ENCODE measurements at regions not wholly inside any gene's neighbourhood (a gene's known extent, or its start where the extent isn't known, plus 50 kb on each side); places are given as distances from the start of the nearest gene placed in this dataset.

DNA sequence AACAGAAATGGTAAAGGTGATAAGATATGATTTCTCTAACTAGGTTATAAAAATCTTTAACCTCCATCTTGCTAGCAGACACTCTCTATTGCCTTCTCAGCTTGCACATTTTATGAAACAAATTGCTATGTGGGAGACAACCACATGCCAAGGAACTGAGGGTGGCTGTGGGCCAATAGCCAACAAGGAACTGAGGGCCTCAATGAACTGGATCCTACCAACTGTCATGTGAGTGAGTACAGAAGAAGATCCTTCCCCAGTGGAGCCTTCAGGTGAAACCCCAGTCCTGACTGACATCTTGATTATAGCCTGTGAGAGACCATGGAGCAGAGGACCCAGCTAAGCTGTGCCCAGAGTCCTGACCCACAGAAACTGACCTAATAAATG lies 129.2 kb upstream of the LRIG1 start (continued):
- TF ChIP-seq, protein P1, sequence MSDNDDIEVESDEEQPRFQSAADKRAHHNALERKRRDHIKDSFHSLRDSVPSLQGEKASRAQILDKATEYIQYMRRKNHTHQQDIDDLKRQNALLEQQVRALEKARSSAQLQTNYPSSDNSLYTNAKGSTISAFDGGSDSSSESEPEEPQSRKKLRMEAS (IDR thresholded peaks at IDR 0.05), result no peak
- no peak for TF ChIP-seq JUND (IDR thresholded peaks at IDR 0.05)
- TF ChIP-seq, protein P2, sequence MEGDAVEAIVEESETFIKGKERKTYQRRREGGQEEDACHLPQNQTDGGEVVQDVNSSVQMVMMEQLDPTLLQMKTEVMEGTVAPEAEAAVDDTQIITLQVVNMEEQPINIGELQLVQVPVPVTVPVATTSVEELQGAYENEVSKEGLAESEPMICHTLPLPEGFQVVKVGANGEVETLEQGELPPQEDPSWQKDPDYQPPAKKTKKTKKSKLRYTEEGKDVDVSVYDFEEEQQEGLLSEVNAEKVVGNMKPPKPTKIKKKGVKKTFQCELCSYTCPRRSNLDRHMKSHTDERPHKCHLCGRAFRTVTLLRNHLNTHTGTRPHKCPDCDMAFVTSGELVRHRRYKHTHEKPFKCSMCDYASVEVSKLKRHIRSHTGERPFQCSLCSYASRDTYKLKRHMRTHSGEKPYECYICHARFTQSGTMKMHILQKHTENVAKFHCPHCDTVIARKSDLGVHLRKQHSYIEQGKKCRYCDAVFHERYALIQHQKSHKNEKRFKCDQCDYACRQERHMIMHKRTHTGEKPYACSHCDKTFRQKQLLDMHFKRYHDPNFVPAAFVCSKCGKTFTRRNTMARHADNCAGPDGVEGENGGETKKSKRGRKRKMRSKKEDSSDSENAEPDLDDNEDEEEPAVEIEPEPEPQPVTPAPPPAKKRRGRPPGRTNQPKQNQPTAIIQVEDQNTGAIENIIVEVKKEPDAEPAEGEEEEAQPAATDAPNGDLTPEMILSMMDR (IDR thresholded peaks at IDR 0.05 in 2 of 3, conservative IDR thresholded peaks at IDR 0.05 in 1 of 3; ENCODE audit: borderline replicate concordance in 1 of 3, insufficient read depth in 1 of 3, low read depth in 2 of 3, low read length in 2 of 3), result no peak

DNA sequence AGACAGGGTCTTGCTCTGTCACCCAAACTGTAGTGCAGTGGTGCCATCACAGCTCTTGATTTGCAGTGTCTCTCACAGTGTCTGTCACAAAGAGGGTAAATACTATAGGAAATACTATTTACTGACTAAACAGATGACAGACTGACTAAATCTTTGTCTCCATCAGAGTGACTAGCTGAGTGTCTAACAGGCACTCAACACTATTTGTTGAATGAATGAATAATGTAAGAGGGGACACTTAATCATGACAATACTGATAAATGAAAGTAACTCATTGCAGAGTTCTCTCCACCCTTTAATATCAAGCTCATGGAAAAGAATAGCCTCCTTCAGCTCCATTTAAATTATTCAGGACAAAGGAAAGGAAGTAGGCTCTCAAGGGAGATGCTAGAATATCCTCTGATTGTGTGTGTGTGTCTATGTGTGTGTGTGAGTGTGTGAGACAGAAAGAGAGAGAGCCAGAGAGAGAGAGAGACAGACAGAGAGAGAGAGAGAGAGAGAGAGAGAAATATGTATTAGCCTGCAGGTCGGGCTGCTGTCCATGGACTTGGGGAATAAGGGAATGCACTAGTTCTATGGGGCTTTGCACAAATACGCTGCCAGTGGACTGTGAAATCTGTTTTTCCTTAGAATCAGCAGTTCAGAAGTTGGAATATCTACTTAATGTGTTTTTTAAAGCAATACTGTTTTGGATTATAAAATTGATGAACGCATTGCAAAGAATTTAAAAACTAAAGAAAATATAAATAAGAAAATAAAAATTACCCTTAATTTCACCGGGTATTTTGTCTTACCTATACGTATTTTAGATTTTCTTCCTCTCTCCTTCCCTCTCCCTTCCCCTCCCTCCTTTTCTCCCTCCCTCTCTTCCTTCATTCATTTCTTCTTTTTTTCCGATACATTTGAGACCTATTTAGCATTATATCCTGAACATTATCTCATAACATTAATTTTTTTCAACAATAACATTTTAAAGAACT lies 132.9 kb upstream of the LRIG1 start:
- Histone ChIP-seq H3K27me3 (ENCODE audit: insufficient read depth, low read length) (no peaks in the 10 kb centered on the region), H3K79me2 (ENCODE audit: insufficient read depth, low read length) (no peaks in the 10 kb centered on the region), H2AFZ (ENCODE audit: low read depth, low read length, poor library complexity, severe bottlenecking) (no peak overlapping the region), H3K9me3 (ENCODE audit: control insufficient read depth in 1 of 2, insufficient read depth in 1 of 2, low read depth in 1 of 2, low read length in 2 of 2) (no peaks in the 10 kb centered on the region), H3K4me2 (ENCODE audit: low read length) (no peak overlapping the region), H4K20me1 (ENCODE audit: insufficient read depth) (no peaks in the 10 kb centered on the region), H3K9me2 (ENCODE audit: insufficient read depth) (no peaks in the 10 kb centered on the region), H3K9ac (ENCODE audit: low read length) (no peak overlapping the region), H3K4me3 (replicated peaks in 1 of 2; ENCODE audit: low read depth in 1 of 2, low read length in 2 of 2) (no peak overlapping the region), H3K4me1 (ENCODE audit: control insufficient read depth in 1 of 2, insufficient read depth in 2 of 2, low read length in 2 of 2) (no peaks in the 10 kb centered on the region), H3K27ac (ENCODE audit: low read depth, low read length) (no peak overlapping the region), H3K36me3 (ENCODE audit: control insufficient read depth in 1 of 2, insufficient read depth in 2 of 2, low read length in 2 of 2) (no peaks in the 10 kb centered on the region)
- POLR2A ChIA-PET, result no interaction called here
- BruUV-seq (replicated peaks), result no TSS peak
- CTCF ChIA-PET, result no interaction called here
- intact Hi-C loops (cut with micrococcal nuclease), result no loop called here
- ATAC-seq (no peak), DNase-seq (ENCODE audit: low read depth, low spot score) (no peak)
- RAD21 ChIA-PET (ENCODE audit: low non-redundant PET in 1 of 2, low total read pairs in 2 of 2, uncharacterized antibody in 2 of 2, unreplicated experiment in 2 of 2), result no interaction called here
- TF ChIP-seq POLR2A (IDR thresholded peaks at IDR 0.05; ENCODE audit: borderline replicate concordance, extremely low read depth, insufficient read depth, insufficient read length) (no peak), SRF (IDR thresholded peaks at IDR 0.05; ENCODE audit: low read depth) (no peak), FOSL1 (IDR thresholded peaks at IDR 0.05; ENCODE audit: low read depth) (no peak), EZH2 (IDR thresholded peaks at IDR 0.05) (no peak), SP1 (IDR thresholded peaks at IDR 0.05; ENCODE audit: low read depth) (no peak)
- TF ChIP-seq, protein P3, sequence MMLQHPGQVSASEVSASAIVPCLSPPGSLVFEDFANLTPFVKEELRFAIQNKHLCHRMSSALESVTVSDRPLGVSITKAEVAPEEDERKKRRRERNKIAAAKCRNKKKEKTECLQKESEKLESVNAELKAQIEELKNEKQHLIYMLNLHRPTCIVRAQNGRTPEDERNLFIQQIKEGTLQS (IDR thresholded peaks at IDR 0.05), result no peak

Measured in HCT116 (cell line).